Psoas muscle (tissue), 7 donors: ENCODE measurements at regions not wholly inside any gene's neighbourhood (a gene's known extent, or its start where the extent isn't known, plus 50 kb on each side); places are given as distances from the start of the nearest gene placed in this dataset.

ENCODE experiments used
- ATAC-seq, 4 donors: fragments of 200-7000 bp; cut with Tn5 transposase; one replicate each; pipeline ENCODE4 v1.9.1; 2020; ENCODE audit warnings: moderate library complexity in 3 of 4, mild to moderate bottlenecking in 2 of 4
- DNase-seq, 2 donors: peaks; one replicate each; pipeline ENCODE4 v3.0.0-alpha.2; 2020
- H3K27ac ChIP-seq: fragments of 200-600 bp; one replicate; pipeline ENCODE4 v1.8.0; 2022
- H3K27me3 ChIP-seq, 3 donors: fragments of 200-600 bp in 1 of 3; one replicate each; pipeline versions ENCODE4 v1.6.1 to v1.8.0; 2013 to 2022; ENCODE audit warnings: low read length in 2 of 3, mild to moderate bottlenecking in 2 of 3, moderate library complexity in 1 of 3; ENCODE audit not compliant: insufficient read depth in 3 of 3
- H3K36me3 ChIP-seq, 2 donors: fragments of 200-600 bp in 1 of 2; one replicate each; pipeline versions ENCODE4 v1.6.1 to v1.8.0; 2013 to 2022; ENCODE audit warnings: low read depth in 1 of 2, mild to moderate bottlenecking in 1 of 2, moderate library complexity in 1 of 2; ENCODE audit not compliant: insufficient read depth in 1 of 2
- H3K4me1 ChIP-seq: fragments of 200-600 bp; one replicate; pipeline ENCODE4 v1.8.0; 2022
- H3K4me3 ChIP-seq: fragments of 200-600 bp; one replicate; pipeline ENCODE4 v1.8.0; 2022; ENCODE audit warnings: mild to moderate bottlenecking
- H3K9me3 ChIP-seq: fragments of 200-600 bp; one replicate; pipeline ENCODE4 v1.8.0; 2022
- CTCF ChIP-seq: fragments of 200-600 bp; IDR thresholded peaks from one replicate; pipeline ENCODE4 v1.8.0; 2022; ENCODE audit warnings: antibody characterized with exemption
- WGBS, 3 donors: extraction: QIAGEN DNeasy Blood & Tissue Kit; methylation state at CpG; one replicate each; pipeline versions ENCODE4 v1.1.6 to v1.1.7; 2013; 5-methylcytosine and 5-hydroxymethylcytosine counted together
- intact Hi-C, 2 donors: fragments of 100-400 bp; cut with DNase I; formaldehyde crosslinking; loops; one replicate each; pipeline versions ENCODE4 v1.11.0 to v1.14.2; 2022
- donor health status: healthy with polysubstance abuse.
- donor health status: DM: no; HTN: no; CAD: no; lungs with moderate emphysema.
- donor health status: Bipolar disorder and iron deficiency.
- donor health status: healthy.
- donor health status: DM: yes; HTN: yes; CAD: no.
- donor health status: DM: no; HTN: no; CAD: no.
- donor health status: DM: yes; HTN: yes; CAD: no.

GRCh38 chr2:7896940-7897487 is 784.8 kb upstream of the ID2 start:
- Histone ChIP-seq H3K27ac (no peak overlapping the region), H3K4me3 (no peak overlapping the region), H3K27me3 (no peaks in the 10 kb centered on the region), H3K4me1 (no peaks in the 10 kb centered on the region), H3K36me3 (no peaks in the 10 kb centered on the region), H3K9me3 (no peaks in the 10 kb centered on the region)
- WGBS, 3 donors, result 85 to 87% (median 85%) methylated on average over 5 of the region's 5 CpGs
- DNase-seq (no peak), ATAC-seq (no peak)
- TF ChIP-seq CTCF, result no peak
- intact Hi-C loops, result no loop called here

DNA sequence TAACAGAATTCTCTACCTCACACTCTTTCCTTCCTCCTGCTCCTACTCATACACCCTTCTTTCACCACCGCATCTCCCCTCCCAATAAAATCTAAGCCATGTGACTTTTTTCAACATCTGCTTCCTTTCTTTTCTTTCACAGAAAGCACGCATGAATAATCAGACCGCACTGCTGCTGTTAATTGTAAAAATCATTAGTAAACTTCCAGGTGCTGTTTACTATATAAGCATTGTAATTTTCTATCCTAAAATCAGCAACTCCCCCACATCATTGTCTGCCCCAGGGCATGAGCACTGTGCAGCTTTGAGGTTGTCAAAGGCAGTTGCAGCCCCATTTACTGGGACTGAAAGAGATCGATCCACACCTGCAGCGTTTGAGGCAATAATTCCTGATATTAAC is 782.6 kb upstream of the ID2 start:
- no peak for TF ChIP-seq CTCF
- DNase-seq (no peak), ATAC-seq (no peak)
- H3K4me3 ChIP-seq, result no peak overlapping the region
- H3K9me3 ChIP-seq, result no peaks in the 10 kb centered on the region
- no peaks in the 10 kb centered on the region for H3K4me1 ChIP-seq
- no peaks in the 10 kb centered on the region for H3K27me3 ChIP-seq
- no peak overlapping the region for H3K27ac ChIP-seq
- intact Hi-C loops, result no loop called here
- no peaks in the 10 kb centered on the region for H3K36me3 ChIP-seq
- WGBS, 3 donors, result 32 to 36% (median 33%) methylated on average over 5 of the region's 5 CpGs

DNA sequence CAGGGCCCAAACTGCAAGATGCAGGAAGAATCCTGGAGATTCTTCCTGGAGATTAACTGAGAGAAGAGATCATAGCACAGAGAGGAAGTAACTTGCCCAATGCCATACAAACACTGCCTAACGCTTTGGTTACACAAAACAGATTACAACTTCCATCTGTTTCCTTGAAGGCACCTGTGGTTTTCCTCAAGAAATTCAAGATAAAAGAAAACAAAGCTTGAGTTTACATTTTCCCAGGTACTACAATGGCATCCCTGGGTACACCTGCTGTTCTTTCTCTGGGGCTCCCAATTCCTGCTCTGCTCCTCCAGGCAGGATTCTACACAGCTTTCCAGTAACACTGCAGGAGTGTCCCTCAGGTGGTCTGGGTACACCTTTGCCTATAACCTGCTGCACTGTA is 781.9 kb upstream of the ID2 start:
- 37 to 42% (median 39%) methylated on average over 1 of the region's 1 CpG for WGBS, 3 donors

GRCh38 chr2:7900593-7900992 is 781.3 kb upstream of the ID2 start:
- no peak for TF ChIP-seq CTCF
- Histone ChIP-seq H3K27me3 (no peaks in the 10 kb centered on the region), H3K36me3 (no peaks in the 10 kb centered on the region), H3K9me3 (no peaks in the 10 kb centered on the region), H3K4me3 (no peak overlapping the region), H3K4me1 (no peaks in the 10 kb centered on the region), H3K27ac (no peak overlapping the region)
- ATAC-seq, result no peak
- DNase-seq, result no peak
- WGBS, 3 donors, result 62 to 72% (median 65%) methylated on average over 5 of the region's 5 CpGs
- intact Hi-C loops, result no loop called here

More for the DNA sequence above, 781.9 kb upstream of the ID2 start:
- Histone ChIP-seq H3K4me3 (no peak overlapping the region), H3K27me3 (no peaks in the 10 kb centered on the region), H3K36me3 (no peaks in the 10 kb centered on the region), H3K4me1 (no peaks in the 10 kb centered on the region), H3K9me3 (no peaks in the 10 kb centered on the region), H3K27ac (no peak overlapping the region)
- DNase-seq (no peak), ATAC-seq (no peak)
- TF ChIP-seq CTCF, result no peak
- intact Hi-C loops, result no loop called here

- WGBS, 3 donors, result 79 to 84% (median 82%) methylated on average over 5 of the region's 5 CpGs
- H3K27me3 ChIP-seq, result no peaks in the 10 kb centered on the region
- intact Hi-C loops, result no loop called here
- H3K9me3 ChIP-seq, result no peaks in the 10 kb centered on the region
- H3K4me1 ChIP-seq, result no peaks in the 10 kb centered on the region
- no peak for TF ChIP-seq CTCF
- no peak for DNase-seq
- no peaks in the 10 kb centered on the region for H3K36me3 ChIP-seq
- ATAC-seq, result no peak
- H3K27ac ChIP-seq, result no peak overlapping the region
- no peak overlapping the region for H3K4me3 ChIP-seq
Measured at GRCh38 chr2:7902251-7902765, 779.5 kb upstream of the ID2 start.
